K562 (cell line): ENCODE measurements at regions not wholly inside any gene's neighbourhood (a gene's known extent, or its start where the extent isn't known, plus 50 kb on each side); places are given as distances from the start of the nearest gene placed in this dataset.

ENCODE experiments used
- ARID4B ChIP-seq: sonication (generic); formaldehyde crosslinking; IDR thresholded peaks from 2 replicates; pipeline ENCODE4 v1.8.0; 2022; ENCODE audit warnings: mild to moderate bottlenecking, missing genetic modification reagents
- ATF3 ChIP-seq, 2 experiments: fragments of 450-650 bp in 1 of 2; sonication (generic) in 1 of 2; formaldehyde crosslinking in 1 of 2; IDR thresholded peaks in 1 of 2; conservative IDR thresholded peaks in 1 of 2; 2 replicates each; pipeline versions ENCODE4 v1.6.1 to v1.8.1; 2016 to 2023; ENCODE audit warnings: mild to moderate bottlenecking in 2 of 2, moderate library complexity in 2 of 2, inconsistent platforms in 1 of 2, missing genetic modification reagents in 1 of 2
- CBFA2T3 ChIP-seq: fragments of 450-650 bp; IDR thresholded peaks from 2 replicates; pipeline ENCODE4 v1.6.1; 2017
- CHD2 ChIP-seq: IDR thresholded peaks from 2 replicates; pipeline ENCODE4 v1.6.1; 2011; ENCODE audit warnings: low read depth, low read length
- E2F4 ChIP-seq: sonication (generic); formaldehyde crosslinking; IDR thresholded peaks from 2 replicates; pipeline ENCODE4 v1.8.0; 2022; ENCODE audit warnings: mild to moderate bottlenecking, low read depth, missing genetic modification reagents
- NFE2 ChIP-seq: IDR thresholded peaks from 2 replicates; pipeline ENCODE4 v1.6.1; 2014; ENCODE audit warnings: antibody characterized with exemption, low read depth
- PHB ChIP-seq: fragments of 250-450 bp; sonication (Bioruptor Pico); IDR thresholded peaks from 2 replicates; pipeline ENCODE4 v1.5.0; 2021
- PHB2 ChIP-seq: fragments of 450-650 bp; IDR thresholded peaks from 2 replicates; pipeline ENCODE4 v1.6.1; 2017; ENCODE audit warnings: low read depth
- POLR2B ChIP-seq: fragments of 450-650 bp; IDR thresholded peaks from 2 replicates; pipeline ENCODE4 v1.6.1; 2018; ENCODE audit warnings: low read depth; ENCODE audit not compliant: partially characterized antibody
- RBFOX2 ChIP-seq: fragments of 200-400 bp; formaldehyde crosslinking; IDR thresholded peaks from 2 replicates; pipeline ENCODE4 v1.6.1; 2017; ENCODE audit warnings: low read depth, mild to moderate bottlenecking, low read length, moderate library complexity
- SMARCA4 ChIP-seq: fragments of 450-650 bp; IDR thresholded peaks from 2 replicates; pipeline ENCODE4 v1.6.1; 2016
- ZBTB33 ChIP-seq: sonication (generic); formaldehyde crosslinking; IDR thresholded peaks from 2 replicates; pipeline ENCODE4 v1.8.1; 2023; ENCODE audit warnings: mild to moderate bottlenecking, missing genetic modification reagents
- ZNF263 ChIP-seq: sonication (generic); formaldehyde crosslinking; IDR thresholded peaks from 2 replicates; pipeline ENCODE4 v1.8.0; 2022; ENCODE audit warnings: mild to moderate bottlenecking, missing genetic modification reagents, borderline replicate concordance
- ZNF551 ChIP-seq: fragments of 250-450 bp; sonication (Bioruptor Pico); IDR thresholded peaks from 2 replicates; pipeline ENCODE4 v1.5.0; 2021; ENCODE audit warnings: mild to moderate bottlenecking, moderate library complexity
- ZNF696 ChIP-seq: fragments of 250-450 bp; sonication (Bioruptor Pico); conservative IDR thresholded peaks from 2 replicates; pipeline ENCODE4 v1.4.0; 2020; ENCODE audit warnings: mild to moderate bottlenecking, moderate library complexity
- TF ChIP-seq, protein P1 (sequence below): sonication (generic); formaldehyde crosslinking; IDR thresholded peaks from 2 replicates; pipeline ENCODE4 v1.8.0; 2022; ENCODE audit warnings: mild to moderate bottlenecking, missing genetic modification reagents
- TF ChIP-seq, protein P2 (sequence below): fragments of 450-650 bp; IDR thresholded peaks from 2 replicates; pipeline ENCODE4 v1.6.1; 2017; ENCODE audit warnings: antibody characterized with exemption

DNA sequence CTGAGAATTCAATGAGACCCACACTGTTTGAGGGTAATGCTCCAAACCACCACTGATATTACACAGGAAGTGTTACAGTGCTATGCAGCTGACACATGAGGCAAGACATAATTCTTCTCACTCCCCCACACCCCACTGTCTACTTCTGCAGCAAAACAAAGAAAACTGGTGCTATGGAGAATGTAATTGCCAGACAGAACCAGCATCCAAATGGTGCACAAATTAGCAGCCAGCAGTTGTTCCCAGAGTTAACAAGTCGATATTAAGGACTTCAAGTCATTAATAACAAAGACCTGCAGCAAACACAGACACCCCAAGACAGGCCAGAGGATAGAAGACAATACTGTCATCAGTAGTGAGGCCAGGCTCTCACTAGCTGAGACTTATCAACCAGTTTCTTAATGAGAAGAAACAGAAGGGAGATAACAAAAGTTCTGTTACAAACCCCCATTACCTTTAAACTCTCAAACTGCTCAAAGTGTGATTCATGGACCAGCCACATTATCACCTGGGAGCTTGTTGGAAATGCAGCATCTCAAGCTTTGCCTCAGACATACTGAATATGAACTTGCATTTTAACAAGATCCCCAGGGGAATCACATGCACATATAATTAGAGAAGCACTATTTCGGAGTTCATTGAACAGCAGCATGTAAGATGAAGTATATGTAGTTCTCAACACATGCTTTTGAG, 58.7 kb upstream of the FNDC3B start (continued):
- TF ChIP-seq, protein P1, sequence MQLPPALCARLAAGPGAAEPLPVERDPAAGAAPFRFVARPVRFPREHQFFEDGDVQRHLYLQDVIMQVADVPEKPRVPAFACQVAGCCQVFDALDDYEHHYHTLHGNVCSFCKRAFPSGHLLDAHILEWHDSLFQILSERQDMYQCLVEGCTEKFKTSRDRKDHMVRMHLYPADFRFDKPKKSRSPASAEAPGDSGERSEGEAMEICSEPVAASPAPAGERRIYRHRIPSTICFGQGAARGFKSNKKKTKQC (CRISPR knock-in tag): no peak
- TF ChIP-seq ATF3 (IDR thresholded peaks at IDR 0.05) (peak; percentile 49; the same call in 1 of the 2 replicates), ATF3 (CRISPR knock-in tag; conservative IDR thresholded peaks at IDR 0.05) (no peak), CHD2 (no peak), ZNF696 (no peak), POLR2B (no peak), E2F4 (CRISPR knock-in tag) (no peak), CBFA2T3 (no peak), PHB (no peak), ZNF551 (CRISPR knock-in tag) (no peak), RBFOX2 (no peak), PHB2 (no peak), ZNF263 (CRISPR knock-in tag) (no peak), NFE2 (no peak), ARID4B (no peak), SMARCA4 (peak; percentile 69), ZBTB33 (CRISPR knock-in tag) (no peak)
- TF ChIP-seq, protein P2, sequence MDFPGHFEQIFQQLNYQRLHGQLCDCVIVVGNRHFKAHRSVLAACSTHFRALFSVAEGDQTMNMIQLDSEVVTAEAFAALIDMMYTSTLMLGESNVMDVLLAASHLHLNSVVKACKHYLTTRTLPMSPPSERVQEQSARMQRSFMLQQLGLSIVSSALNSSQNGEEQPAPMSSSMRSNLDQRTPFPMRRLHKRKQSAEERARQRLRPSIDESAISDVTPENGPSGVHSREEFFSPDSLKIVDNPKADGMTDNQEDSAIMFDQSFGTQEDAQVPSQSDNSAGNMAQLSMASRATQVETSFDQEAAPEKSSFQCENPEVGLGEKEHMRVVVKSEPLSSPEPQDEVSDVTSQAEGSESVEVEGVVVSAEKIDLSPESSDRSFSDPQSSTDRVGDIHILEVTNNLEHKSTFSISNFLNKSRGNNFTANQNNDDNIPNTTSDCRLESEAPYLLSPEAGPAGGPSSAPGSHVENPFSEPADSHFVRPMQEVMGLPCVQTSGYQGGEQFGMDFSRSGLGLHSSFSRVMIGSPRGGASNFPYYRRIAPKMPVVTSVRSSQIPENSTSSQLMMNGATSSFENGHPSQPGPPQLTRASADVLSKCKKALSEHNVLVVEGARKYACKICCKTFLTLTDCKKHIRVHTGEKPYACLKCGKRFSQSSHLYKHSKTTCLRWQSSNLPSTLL: no peak
